ENCODE measurements at regions not wholly inside any gene's neighbourhood (a gene's known extent, or its start where the extent isn't known, plus 50 kb on each side); places are given as distances from the start of the nearest gene placed in this dataset.

DNA sequence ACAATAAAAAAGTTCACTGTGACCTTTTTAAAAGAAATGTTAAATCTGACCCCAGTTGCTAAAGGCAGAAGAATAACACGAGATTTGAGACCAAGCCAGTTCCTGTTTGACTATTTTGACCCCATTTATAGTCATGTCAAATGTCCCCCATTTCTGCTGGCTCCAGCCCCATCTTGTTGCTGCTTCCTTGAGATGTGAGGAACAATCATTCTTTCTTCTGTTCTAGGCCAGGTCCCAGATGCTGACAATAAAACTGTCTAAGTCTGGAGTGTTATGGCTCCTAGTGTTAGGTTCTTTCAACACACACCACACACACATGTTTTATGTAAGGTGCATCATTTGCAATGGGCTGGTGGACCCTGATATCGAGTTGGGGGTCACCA is 92.0 kb upstream of the CYP1B1 start:
- DNase-seq: no peak
- Histone ChIP-seq H3K4me1 (peaks cover 0 to 16% (median 0%) of the 10 kb centered on the region in 9 donors), H3K36me3 (no peaks in the 10 kb centered on the region), H3K9me3 (peaks cover 0 to 10% (median 0%) of the 10 kb centered on the region in 11 donors), H3K27me3 (no peaks in the 10 kb centered on the region), H3K4me3 (no peak overlapping the region), H3K27ac (no peak overlapping the region)
- ATAC-seq: no peak
- intact Hi-C loops (cut with DNase I): no loop called here
- no peak for TF ChIP-seq CTCF (IDR thresholded peaks at IDR 0.05)
- 61 to 71% methylated on average over 2 of the region's 2 CpGs for WGBS, 2 donors

DNA sequence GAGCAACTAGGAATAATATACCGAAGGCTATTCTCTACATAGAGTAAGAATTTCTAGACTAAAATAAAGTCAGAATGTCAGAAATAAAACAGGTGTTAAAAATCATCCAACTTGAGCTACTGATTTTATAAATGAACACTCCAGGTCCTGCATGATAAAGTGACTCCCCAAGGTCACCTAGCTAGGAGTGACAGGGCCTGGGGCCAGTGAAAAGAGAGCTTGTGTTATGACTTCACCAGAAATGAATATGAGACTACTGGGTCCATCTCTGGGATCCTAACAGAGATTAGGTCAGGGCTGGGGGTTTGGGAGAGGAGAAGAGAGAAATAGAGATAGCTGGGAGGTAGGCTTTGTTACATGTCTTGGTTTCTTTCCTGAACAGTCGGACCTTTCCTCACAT is 89.7 kb upstream of the CYP1B1 start:
- H3K27ac ChIP-seq: no peak overlapping the region
- peaks cover 0 to 3% (median 0%) of the 10 kb centered on the region in 11 donors for H3K9me3 ChIP-seq
- 93 to 96% methylated on average over 2 of the region's 2 CpGs for WGBS, 2 donors
- no peaks in the 10 kb centered on the region for H3K36me3 ChIP-seq
- no peak overlapping the region for H3K4me3 ChIP-seq
- intact Hi-C loops (cut with DNase I): no loop called here
- no peak for ATAC-seq
- peaks cover 0 to 5% (median 0%) of the 10 kb centered on the region in 9 donors for H3K4me1 ChIP-seq
- DNase-seq: no peak
- no peak for TF ChIP-seq CTCF (IDR thresholded peaks at IDR 0.05)
- H3K27me3 ChIP-seq: no peaks in the 10 kb centered on the region

- intact Hi-C loops (cut with DNase I): no loop called here
- no peaks in the 10 kb centered on the region for H3K27me3 ChIP-seq
- DNase-seq (no peak), ATAC-seq (no peak)
- no peaks in the 10 kb centered on the region for H3K36me3 ChIP-seq
- no peak for TF ChIP-seq CTCF (IDR thresholded peaks at IDR 0.05)
- H3K9me3 ChIP-seq: no peaks in the 10 kb centered on the region
- 92 to 97% methylated on average over 4 of the region's 4 CpGs for WGBS, 2 donors
- no peak overlapping the region for H3K27ac ChIP-seq
- peaks cover 0 to 9% (median 7%) of the 10 kb centered on the region in 9 donors for H3K4me1 ChIP-seq
- no peak overlapping the region for H3K4me3 ChIP-seq
Measured at GRCh38 chr2:38164881-38165280, 88.9 kb upstream of the CYP1B1 start.

GRCh38 chr2:38163579-38163978 is 87.6 kb upstream of the CYP1B1 start:
- WGBS, 2 donors: 88 to 91% methylated on average over 1 of the region's 1 CpG

More at GRCh38 chr2:38163579-38163978, 87.6 kb upstream of the CYP1B1 start:
- no peak for TF ChIP-seq CTCF (IDR thresholded peaks at IDR 0.05)
- Histone ChIP-seq H3K9me3 (no peaks in the 10 kb centered on the region), H3K4me1 (peaks cover 0 to 20% (median 10%) of the 10 kb centered on the region in 9 donors), H3K4me3 (no peak overlapping the region), H3K27me3 (no peaks in the 10 kb centered on the region), H3K36me3 (no peaks in the 10 kb centered on the region), H3K27ac (no peak overlapping the region)
- intact Hi-C loops (cut with DNase I): no loop called here
- DNase-seq (no peak), ATAC-seq (no peak)
